ENCODE measurements at regions not wholly inside any gene's neighbourhood (a gene's known extent, or its start where the extent isn't known, plus 50 kb on each side); places are given as distances from the start of the nearest gene placed in this dataset.
A peak's percentile ranks its signal among the peaks of the same experiment; 100 is the strongest.

- H3K36me3 ChIP-seq, result no peaks in the 10 kb centered on the region
- intact Hi-C loops (cut with DNase I; ENCODE audit: low total_unique reads), result no loop called here
- H3K27me3 ChIP-seq, result no peaks in the 10 kb centered on the region
- TF ChIP-seq, protein P1, sequence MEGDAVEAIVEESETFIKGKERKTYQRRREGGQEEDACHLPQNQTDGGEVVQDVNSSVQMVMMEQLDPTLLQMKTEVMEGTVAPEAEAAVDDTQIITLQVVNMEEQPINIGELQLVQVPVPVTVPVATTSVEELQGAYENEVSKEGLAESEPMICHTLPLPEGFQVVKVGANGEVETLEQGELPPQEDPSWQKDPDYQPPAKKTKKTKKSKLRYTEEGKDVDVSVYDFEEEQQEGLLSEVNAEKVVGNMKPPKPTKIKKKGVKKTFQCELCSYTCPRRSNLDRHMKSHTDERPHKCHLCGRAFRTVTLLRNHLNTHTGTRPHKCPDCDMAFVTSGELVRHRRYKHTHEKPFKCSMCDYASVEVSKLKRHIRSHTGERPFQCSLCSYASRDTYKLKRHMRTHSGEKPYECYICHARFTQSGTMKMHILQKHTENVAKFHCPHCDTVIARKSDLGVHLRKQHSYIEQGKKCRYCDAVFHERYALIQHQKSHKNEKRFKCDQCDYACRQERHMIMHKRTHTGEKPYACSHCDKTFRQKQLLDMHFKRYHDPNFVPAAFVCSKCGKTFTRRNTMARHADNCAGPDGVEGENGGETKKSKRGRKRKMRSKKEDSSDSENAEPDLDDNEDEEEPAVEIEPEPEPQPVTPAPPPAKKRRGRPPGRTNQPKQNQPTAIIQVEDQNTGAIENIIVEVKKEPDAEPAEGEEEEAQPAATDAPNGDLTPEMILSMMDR (IDR thresholded peaks at IDR 0.05), result no peak
- no peaks in the 10 kb centered on the region for H3K9me3 ChIP-seq
- no peak overlapping the region for H3K27ac ChIP-seq
- no peaks in the 10 kb centered on the region for H3K4me1 ChIP-seq
- DNase-seq, result no peak
- H3K4me3 ChIP-seq, result no peak overlapping the region
Measured at GRCh38 chr4:147175460-147176025, 229.9 kb upstream of the TTC29 start.

DNA sequence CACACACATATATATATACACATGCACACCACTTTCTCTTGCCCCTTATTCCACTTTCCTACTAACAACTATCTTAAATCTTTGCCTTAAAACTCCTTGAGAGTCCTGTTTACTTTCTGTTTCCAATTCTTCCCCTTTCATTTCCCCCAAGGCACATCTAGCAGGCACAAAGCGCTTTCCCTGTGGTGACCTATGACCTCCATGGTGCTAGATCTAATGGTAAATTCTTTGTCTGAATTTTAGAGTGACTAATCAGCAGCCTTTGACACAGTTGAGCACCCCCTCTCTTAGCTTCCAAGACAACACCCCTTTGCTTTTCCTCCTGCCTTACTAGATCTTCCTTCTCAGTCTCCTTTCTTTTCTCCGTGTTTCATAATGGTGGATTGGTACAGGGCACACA lies 236.4 kb upstream of the TTC29 start:
- TF ChIP-seq, protein P1 (IDR thresholded peaks at IDR 0.05), result no peak
- H3K36me3 ChIP-seq, result no peaks in the 10 kb centered on the region
- no peak for DNase-seq
- no peak overlapping the region for H3K4me3 ChIP-seq
- peaks cover 0 to 5% (median 0%) of the 10 kb centered on the region in 3 donors for H3K9me3 ChIP-seq
- no peaks in the 10 kb centered on the region for H3K27me3 ChIP-seq
- H3K4me1 ChIP-seq, result no peaks in the 10 kb centered on the region
- intact Hi-C loops (cut with DNase I; ENCODE audit: low total_unique reads), result no loop called here
- no peak overlapping the region for H3K27ac ChIP-seq

GRCh38 chr4:147192679-147193078 lies 247.0 kb upstream of the TTC29 start:
- Histone ChIP-seq H3K4me1 (peaks cover 0 to 15% (median 2%) of the 10 kb centered on the region in 4 donors), H3K27me3 (no peaks in the 10 kb centered on the region), H3K9me3 (no peaks in the 10 kb centered on the region), H3K36me3 (no peaks in the 10 kb centered on the region), H3K4me3 (no peak overlapping the region), H3K27ac (no peak overlapping the region)
- intact Hi-C loops (cut with DNase I; ENCODE audit: low total_unique reads), result no loop called here
- TF ChIP-seq, protein P1 (IDR thresholded peaks at IDR 0.05), result no peak
- DNase-seq, result no peak

DNA sequence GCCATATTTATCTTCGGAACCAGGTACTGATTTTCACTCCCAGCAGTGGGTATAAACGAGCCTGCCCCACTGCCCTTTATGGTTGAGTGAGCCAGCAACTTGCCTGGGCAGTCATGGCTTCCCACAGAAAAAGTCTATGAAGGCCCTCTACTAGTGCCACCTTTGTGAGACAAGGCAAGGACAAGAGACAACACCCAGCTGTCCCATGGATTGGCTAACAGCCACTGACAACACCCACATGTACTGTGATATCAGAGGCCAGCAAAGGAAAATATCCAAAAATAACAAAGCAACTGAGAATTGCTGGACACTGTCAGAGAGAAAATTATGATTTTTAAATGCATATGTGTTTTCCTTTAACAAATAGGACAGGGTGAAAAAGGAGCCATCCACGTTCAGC lies 248.4 kb upstream of the TTC29 start:
- H3K9me3 ChIP-seq, result no peaks in the 10 kb centered on the region
- no peak overlapping the region for H3K4me3 ChIP-seq
- no peak for DNase-seq
- peak overlapping the region; percentile 9 to 34 for H3K27ac ChIP-seq
- peaks cover 0 to 15% (median 2%) of the 10 kb centered on the region in 4 donors for H3K4me1 ChIP-seq
- no peaks in the 10 kb centered on the region for H3K36me3 ChIP-seq
- TF ChIP-seq, protein P1 (IDR thresholded peaks at IDR 0.05), result no peak
- no peaks in the 10 kb centered on the region for H3K27me3 ChIP-seq
- intact Hi-C loops (cut with DNase I; ENCODE audit: low total_unique reads), result no loop called here

GRCh38 chr4:147194604-147195003 lies 248.9 kb upstream of the TTC29 start:
- H3K27me3 ChIP-seq, result no peaks in the 10 kb centered on the region
- H3K36me3 ChIP-seq, result no peaks in the 10 kb centered on the region
- no peaks in the 10 kb centered on the region for H3K9me3 ChIP-seq
- H3K4me3 ChIP-seq, result no peak overlapping the region
- DNase-seq, result no peak
- H3K4me1 ChIP-seq, result peaks cover 0 to 15% (median 2%) of the 10 kb centered on the region in 4 donors
- TF ChIP-seq, protein P1 (IDR thresholded peaks at IDR 0.05), result no peak
- H3K27ac ChIP-seq, result peak overlapping the region; percentile 9 to 34
- intact Hi-C loops (cut with DNase I; ENCODE audit: low total_unique reads), result no loop called here

DNA sequence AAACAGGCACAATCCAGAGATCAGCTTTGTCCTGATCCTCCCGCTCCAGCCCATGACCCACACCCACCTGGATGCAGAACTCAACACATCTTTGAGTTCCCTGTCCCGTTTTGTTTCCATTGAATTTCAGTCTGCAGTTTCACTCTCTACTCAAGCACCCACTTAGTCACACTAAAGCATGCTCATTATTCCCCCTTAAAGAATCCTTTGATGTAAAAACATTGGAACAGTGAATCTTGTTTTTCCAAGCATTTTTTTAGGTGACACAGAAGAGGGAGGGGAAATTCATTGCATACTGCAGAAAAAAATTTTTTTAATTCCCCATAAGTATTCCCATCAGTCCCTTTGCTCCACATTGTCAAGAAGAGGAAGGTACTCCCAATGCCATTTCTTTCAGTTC lies 249.7 kb upstream of the TTC29 start:
- Histone ChIP-seq H3K4me1 (peaks cover 0 to 15% (median 2%) of the 10 kb centered on the region in 4 donors), H3K27ac (no peak overlapping the region), H3K27me3 (no peaks in the 10 kb centered on the region), H3K9me3 (no peaks in the 10 kb centered on the region), H3K36me3 (no peaks in the 10 kb centered on the region), H3K4me3 (no peak overlapping the region)
- DNase-seq, result no peak
- TF ChIP-seq, protein P1 (IDR thresholded peaks at IDR 0.05), result no peak
- intact Hi-C loops (cut with DNase I; ENCODE audit: low total_unique reads), result no loop called here

Measured in tibial artery (tissue), 4 donors.